Right atrium auricular region (tissue), 2 donors: ENCODE measurements at regions not wholly inside any gene's neighbourhood (a gene's known extent, or its start where the extent isn't known, plus 50 kb on each side); places are given as distances from the start of the nearest gene placed in this dataset.
"Not testable (repeated sequence)": the region's sequence is repeated elsewhere in the genome, so short reads cannot be mapped to it uniquely, and the experiment has no call there.

Experiments
- DNase-seq: peaks from one replicate; pipeline ENCODE4 v3.0.0-alpha.2; 2019; ENCODE audit warnings: low spot score
- H3K27ac ChIP-seq, 2 donors: fragments of 200-600 bp; sonication (generic); 1 replicate in 1 of 2; 2 replicates in 1 of 2; pipeline ENCODE4 v1.5.1; 2016 to 2019
- H3K27me3 ChIP-seq, 2 donors: fragments of 200-600 bp; sonication (generic); one replicate each; pipeline versions ENCODE4 v1.5.1 to v1.6.0; 2017 to 2019
- H3K36me3 ChIP-seq: fragments of 200-600 bp; sonication (generic); one replicate; pipeline ENCODE4 v1.5.1; 2016
- H3K4me1 ChIP-seq, 2 donors: fragments of 200-600 bp; sonication (generic); one replicate each; pipeline versions ENCODE4 v1.5.1 to v1.6.0; 2017 to 2019
- H3K4me3 ChIP-seq, 2 donors: fragments of 200-600 bp; sonication (generic); 1 replicate in 1 of 2; 2 replicates in 1 of 2; pipeline ENCODE4 v1.5.1; 2017 to 2019; ENCODE audit warnings: mild to moderate bottlenecking in 1 of 2, moderate library complexity in 1 of 2
- H3K9me3 ChIP-seq, 2 donors: fragments of 200-600 bp; sonication (generic); one replicate each; pipeline ENCODE4 v1.5.1; 2019
- CTCF ChIP-seq, 2 donors: fragments of 200-600 bp; sonication (generic); IDR thresholded peaks; one replicate each; pipeline ENCODE4 v1.5.1; 2019; ENCODE audit warnings: antibody characterized with exemption in 2 of 2

- no peak overlapping the region for H3K4me3 ChIP-seq
- TF ChIP-seq CTCF (IDR thresholded peaks at IDR 0.05), result no peak
- no peak for DNase-seq
- H3K4me1 ChIP-seq, result no peaks in the 10 kb centered on the region
- H3K27ac ChIP-seq, result no peak overlapping the region
- no peaks in the 10 kb centered on the region for H3K27me3 ChIP-seq
- no peaks in the 10 kb centered on the region for H3K36me3 ChIP-seq
- no peaks in the 10 kb centered on the region for H3K9me3 ChIP-seq
Observed at GRCh38 chr17:21493993-21494392, 117.8 kb downstream of the KCNJ12 start.

GRCh38 chr17:21495281-21495680, 119.1 kb downstream of the KCNJ12 start:
- DNase-seq, result no peak
- Histone ChIP-seq H3K9me3 (no peaks in the 10 kb centered on the region), H3K27ac (no peak overlapping the region), H3K4me3 (no peak overlapping the region), H3K36me3 (no peaks in the 10 kb centered on the region), H3K27me3 (no peaks in the 10 kb centered on the region), H3K4me1 (no peaks in the 10 kb centered on the region)
- TF ChIP-seq CTCF (IDR thresholded peaks at IDR 0.05), result no peak

- no peaks in the 10 kb centered on the region for H3K4me1 ChIP-seq
- H3K27ac ChIP-seq, result no peak overlapping the region
- no peaks in the 10 kb centered on the region for H3K36me3 ChIP-seq
- no peak overlapping the region for H3K4me3 ChIP-seq
- no peaks in the 10 kb centered on the region for H3K27me3 ChIP-seq
- no peak for TF ChIP-seq CTCF (IDR thresholded peaks at IDR 0.05)
- H3K9me3 ChIP-seq, result no peaks in the 10 kb centered on the region
- no peak for DNase-seq
Observed at GRCh38 chr17:21500064-21500463, 123.9 kb downstream of the KCNJ12 start.

- H3K27ac ChIP-seq, H3K9me3 ChIP-seq, H3K4me3 ChIP-seq, H3K36me3 ChIP-seq, H3K4me1 ChIP-seq, H3K27me3 ChIP-seq, DNase-seq: not testable (repeated sequence)
Observed at GRCh38 chr17:21501927-21502700, 126.0 kb downstream of the KCNJ12 start.

- Histone ChIP-seq H3K4me1 (peaks cover 0 to 4% of the 10 kb centered on the region in 2 donors), H3K27me3 (no peaks in the 10 kb centered on the region), H3K36me3 (no peaks in the 10 kb centered on the region), H3K4me3 (no peak overlapping the region), H3K9me3 (no peaks in the 10 kb centered on the region), H3K27ac (no peak overlapping the region)
- no peak for TF ChIP-seq CTCF (IDR thresholded peaks at IDR 0.05)
- DNase-seq, result no peak
Observed at GRCh38 chr17:21505819-21506815, 130.0 kb downstream of the KCNJ12 start.

GRCh38 chr17:21507806-21508205, 131.6 kb downstream of the KCNJ12 start:
- not testable (repeated sequence) for H3K9me3 ChIP-seq, H3K4me3 ChIP-seq, H3K36me3 ChIP-seq, DNase-seq, H3K27ac ChIP-seq, H3K27me3 ChIP-seq
- peaks cover 0 to 15% of the 10 kb centered on the region in 2 donors for H3K4me1 ChIP-seq
